GM13977 (cell line): ENCODE measurements at regions not wholly inside any gene's neighbourhood (a gene's known extent, or its start where the extent isn't known, plus 50 kb on each side); places are given as distances from the start of the nearest gene placed in this dataset.
A peak's percentile ranks its signal among the peaks of the same experiment; 100 is the strongest.

Experiments
- DNase-seq: peaks from one replicate; pipeline ENCODE4 v3.0.0; 2012; ENCODE audit warnings: low spot score
- in situ Hi-C: fragments of 300-500 bp; cut with MboI; formaldehyde crosslinking; loops from one replicate; pipeline ENCODE4 v1.12.0; 2022; ENCODE audit warnings: low sequenced_read_pairs, low pct_unique_long_range_greater_than_20kb, mixed read lengths, inconsistent platforms; ENCODE audit not compliant: unreplicated experiment
- TF ChIP-seq, protein P1 (sequence below): IDR thresholded peaks from 2 replicates; pipeline ENCODE4 v1.5.1; 2012; ENCODE audit warnings: mild to moderate bottlenecking, control low read depth; ENCODE audit not compliant: insufficient read depth; ENCODE audit errors: extremely low read depth, missing control alignments

DNA sequence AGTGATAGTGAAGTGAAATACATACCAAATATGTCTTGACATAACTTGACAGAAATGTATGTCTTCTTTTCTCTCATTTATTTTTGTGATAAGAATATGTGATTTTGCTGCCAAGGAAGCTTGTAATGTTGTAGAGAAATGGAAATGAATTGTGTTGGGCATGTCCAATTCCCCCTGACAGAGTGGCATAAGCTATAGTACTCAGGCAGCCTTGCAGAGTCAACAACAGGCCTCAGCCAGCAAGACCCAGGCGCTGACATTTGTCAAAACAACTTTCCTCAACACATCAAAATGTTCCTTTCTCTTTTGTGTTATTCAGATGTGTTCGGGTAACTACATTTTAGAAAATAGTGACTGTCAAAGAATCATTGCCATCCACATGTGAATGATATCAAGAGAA lies 538.1 kb upstream of the ATP11B start:
- DNase-seq: no peak
- TF ChIP-seq, protein P1, sequence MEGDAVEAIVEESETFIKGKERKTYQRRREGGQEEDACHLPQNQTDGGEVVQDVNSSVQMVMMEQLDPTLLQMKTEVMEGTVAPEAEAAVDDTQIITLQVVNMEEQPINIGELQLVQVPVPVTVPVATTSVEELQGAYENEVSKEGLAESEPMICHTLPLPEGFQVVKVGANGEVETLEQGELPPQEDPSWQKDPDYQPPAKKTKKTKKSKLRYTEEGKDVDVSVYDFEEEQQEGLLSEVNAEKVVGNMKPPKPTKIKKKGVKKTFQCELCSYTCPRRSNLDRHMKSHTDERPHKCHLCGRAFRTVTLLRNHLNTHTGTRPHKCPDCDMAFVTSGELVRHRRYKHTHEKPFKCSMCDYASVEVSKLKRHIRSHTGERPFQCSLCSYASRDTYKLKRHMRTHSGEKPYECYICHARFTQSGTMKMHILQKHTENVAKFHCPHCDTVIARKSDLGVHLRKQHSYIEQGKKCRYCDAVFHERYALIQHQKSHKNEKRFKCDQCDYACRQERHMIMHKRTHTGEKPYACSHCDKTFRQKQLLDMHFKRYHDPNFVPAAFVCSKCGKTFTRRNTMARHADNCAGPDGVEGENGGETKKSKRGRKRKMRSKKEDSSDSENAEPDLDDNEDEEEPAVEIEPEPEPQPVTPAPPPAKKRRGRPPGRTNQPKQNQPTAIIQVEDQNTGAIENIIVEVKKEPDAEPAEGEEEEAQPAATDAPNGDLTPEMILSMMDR: no peak
- in situ Hi-C loops: loop anchor here (25.0 kb wide), 1 partner anchor 543 kb away; the partner anchor contains the start of gene SOX2

DNA sequence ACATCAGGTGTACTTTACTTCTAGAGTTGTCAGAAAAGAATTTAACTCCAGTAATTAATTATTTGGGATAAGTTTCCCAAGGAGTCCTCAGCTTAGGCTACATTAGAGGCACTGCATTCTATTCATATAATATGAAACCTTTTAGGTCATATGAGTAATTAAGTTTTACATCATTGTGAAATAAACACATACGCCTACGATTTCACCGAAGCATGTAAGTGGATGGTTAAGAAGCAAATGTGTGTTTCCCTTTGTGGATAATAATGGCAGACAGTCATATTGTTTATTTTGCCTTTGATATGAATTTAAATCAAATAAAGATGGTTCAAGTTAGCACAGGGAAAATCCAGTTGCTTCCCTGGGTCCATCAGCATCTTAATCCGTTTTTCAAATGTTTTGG lies 535.9 kb upstream of the ATP11B start:
- TF ChIP-seq, protein P1: no peak
- in situ Hi-C loops: loop anchor here (25.0 kb wide), 1 partner anchor 545 kb away; the partner anchor contains the start of gene SOX2
- DNase-seq: no peak

DNA sequence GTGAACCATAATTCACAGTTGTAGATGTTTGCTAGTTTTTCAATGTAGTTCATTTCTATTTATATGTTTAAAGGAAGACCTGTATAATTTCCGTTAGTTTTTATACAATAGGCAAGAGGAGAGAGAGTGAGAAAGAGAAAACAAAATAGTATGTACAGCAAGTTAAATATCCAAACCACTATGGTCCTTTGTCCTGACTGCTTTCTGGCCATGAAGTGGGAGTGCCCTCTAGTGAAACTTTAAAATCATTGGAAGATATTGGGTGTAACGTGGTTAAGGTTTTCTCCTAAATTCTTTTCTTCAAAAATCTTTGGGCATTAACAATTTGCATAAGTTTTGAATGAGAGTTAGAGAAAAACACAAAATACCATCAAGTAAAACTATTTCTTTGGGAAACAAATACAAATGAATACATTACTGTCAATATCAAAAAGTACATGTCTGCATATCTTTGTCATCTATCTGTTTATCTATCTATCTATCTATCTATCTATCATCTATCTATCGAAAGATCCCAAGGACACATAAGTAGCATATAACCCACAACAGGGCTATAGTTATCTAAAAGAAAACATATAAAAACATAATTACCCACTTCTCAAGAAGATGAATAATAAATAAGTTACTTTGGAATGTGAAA lies 534.6 kb upstream of the ATP11B start:
- TF ChIP-seq, protein P1: peak; percentile 55
- peak; percentile 39 for DNase-seq
- in situ Hi-C loops: loop anchor here (25.0 kb wide), 1 partner anchor 546 kb away; the partner anchor contains the start of gene SOX2

DNA sequence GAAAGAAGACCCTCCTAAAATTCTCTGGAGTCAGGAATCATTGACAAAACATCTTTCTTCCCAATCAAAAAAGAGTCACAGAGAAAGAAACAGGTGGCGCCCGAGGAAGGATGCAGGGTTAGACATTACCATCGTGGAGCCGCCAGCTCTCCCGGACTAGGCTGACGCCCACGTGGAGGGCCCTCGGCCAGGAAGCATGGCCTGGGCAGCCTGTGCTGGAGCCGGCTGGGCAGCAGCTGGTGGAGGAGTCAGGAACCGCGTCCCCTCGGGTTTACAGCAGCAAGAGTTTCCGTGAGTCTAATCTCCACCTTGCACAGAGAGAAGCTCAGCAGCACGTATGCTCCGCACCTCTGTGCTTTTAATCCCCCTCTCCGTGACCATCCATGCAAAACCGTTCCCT lies 533.7 kb upstream of the ATP11B start:
- no peak for DNase-seq
- in situ Hi-C loops: loop anchor here (25.0 kb wide), 1 partner anchor 547 kb away; the partner anchor contains the start of gene SOX2
- TF ChIP-seq, protein P1: no peak

DNA sequence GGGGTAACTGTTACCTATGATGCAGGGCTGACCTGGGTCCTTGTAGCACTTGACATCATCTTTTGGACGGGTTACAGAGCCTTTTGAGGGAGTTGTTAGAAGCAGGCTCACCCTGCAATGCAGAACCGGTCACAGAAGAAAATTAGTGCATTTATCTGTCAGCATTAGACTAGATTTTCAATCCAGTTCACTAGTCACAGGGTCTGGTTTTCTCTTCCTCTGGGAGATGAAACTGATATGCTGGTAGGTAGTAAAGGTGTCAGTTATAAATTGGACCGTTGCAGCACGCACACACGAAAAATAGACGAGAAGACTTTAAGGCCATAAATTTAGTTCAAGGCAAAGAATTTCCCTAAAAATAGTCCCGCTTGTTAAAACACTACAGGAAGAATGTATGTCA lies 532.3 kb upstream of the ATP11B start:
- in situ Hi-C loops: loop anchor here (25.0 kb wide), 1 partner anchor 549 kb away; the partner anchor contains the start of gene SOX2
- TF ChIP-seq, protein P1: no peak
- no peak for DNase-seq

DNA sequence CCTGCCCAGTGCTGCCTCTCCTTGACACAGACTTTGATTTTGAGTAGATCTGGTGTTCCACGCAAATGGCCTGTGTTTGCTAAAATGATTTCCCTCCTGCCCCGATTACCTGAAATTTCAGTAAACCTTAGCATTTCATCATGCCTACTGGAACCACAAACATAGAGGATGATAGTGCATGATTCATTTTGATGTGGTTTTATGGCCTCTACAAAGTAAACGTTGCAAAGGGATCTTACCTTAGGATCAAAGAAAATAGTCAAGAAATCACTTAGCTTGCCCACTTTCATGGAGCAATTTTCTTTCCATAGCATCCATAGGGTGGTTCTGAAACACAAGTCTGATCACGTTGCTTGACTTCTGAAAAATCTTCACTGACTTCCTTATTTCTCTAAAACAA lies 524.6 kb upstream of the ATP11B start:
- TF ChIP-seq, protein P1: no peak
- in situ Hi-C loops: loop anchor here (25.0 kb wide), 1 partner anchor 556 kb away; the partner anchor contains the start of gene SOX2
- DNase-seq: no peak
